ENCODE measurements at regions not wholly inside any gene's neighbourhood (a gene's known extent, or its start where the extent isn't known, plus 50 kb on each side); places are given as distances from the start of the nearest gene placed in this dataset.
"Not testable (repeated sequence)": the region's sequence is repeated elsewhere in the genome, so short reads cannot be mapped to it uniquely, and the experiment has no call there.

- Mint-ChIP-seq H3K9me3 (no peaks in the 10 kb centered on the region), H3K36me3 (ENCODE audit: low read depth) (no peaks in the 10 kb centered on the region), H3K27ac (no peak overlapping the region), H3K27me3 (ENCODE audit: low read depth) (peaks cover 6% of the 10 kb centered on the region), H3K4me3 (no peak overlapping the region), H3K4me1 (peaks cover 19% of the 10 kb centered on the region)
- TF ChIP-seq, protein P1, sequence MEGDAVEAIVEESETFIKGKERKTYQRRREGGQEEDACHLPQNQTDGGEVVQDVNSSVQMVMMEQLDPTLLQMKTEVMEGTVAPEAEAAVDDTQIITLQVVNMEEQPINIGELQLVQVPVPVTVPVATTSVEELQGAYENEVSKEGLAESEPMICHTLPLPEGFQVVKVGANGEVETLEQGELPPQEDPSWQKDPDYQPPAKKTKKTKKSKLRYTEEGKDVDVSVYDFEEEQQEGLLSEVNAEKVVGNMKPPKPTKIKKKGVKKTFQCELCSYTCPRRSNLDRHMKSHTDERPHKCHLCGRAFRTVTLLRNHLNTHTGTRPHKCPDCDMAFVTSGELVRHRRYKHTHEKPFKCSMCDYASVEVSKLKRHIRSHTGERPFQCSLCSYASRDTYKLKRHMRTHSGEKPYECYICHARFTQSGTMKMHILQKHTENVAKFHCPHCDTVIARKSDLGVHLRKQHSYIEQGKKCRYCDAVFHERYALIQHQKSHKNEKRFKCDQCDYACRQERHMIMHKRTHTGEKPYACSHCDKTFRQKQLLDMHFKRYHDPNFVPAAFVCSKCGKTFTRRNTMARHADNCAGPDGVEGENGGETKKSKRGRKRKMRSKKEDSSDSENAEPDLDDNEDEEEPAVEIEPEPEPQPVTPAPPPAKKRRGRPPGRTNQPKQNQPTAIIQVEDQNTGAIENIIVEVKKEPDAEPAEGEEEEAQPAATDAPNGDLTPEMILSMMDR (IDR thresholded peaks at IDR 0.05; ENCODE audit: unreplicated experiment in 3 of 3), result no peak
Measured at GRCh38 chr6:118718297-118718696, 66.9 kb upstream of the CEP85L start.

DNA sequence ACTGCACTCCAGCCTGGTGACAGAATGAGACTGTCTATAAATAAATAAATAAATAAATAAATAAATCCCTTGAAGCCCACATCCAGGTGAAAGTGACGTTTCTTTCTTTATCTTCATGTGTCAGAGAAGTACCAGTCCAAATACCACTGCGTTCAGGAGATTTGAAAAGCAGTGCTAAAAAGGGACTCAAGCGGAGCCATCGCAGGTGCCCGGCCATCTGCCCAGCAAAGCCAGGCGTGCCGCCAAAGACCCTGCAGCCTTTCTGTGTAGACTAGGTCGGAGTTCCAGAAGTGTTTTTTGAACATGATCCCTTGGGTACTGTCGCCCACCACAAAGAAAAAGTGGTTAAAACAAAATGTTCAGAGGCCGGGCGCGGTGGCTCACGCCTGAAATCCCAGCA, 65.7 kb upstream of the CEP85L start:
- Mint-ChIP-seq H3K27ac (no peak overlapping the region), H3K4me3 (no peak overlapping the region), H3K36me3 (ENCODE audit: low read depth) (no peaks in the 10 kb centered on the region), H3K9me3 (no peaks in the 10 kb centered on the region), H3K4me1 (peaks cover 19% of the 10 kb centered on the region), H3K27me3 (ENCODE audit: low read depth) (peaks cover 6% of the 10 kb centered on the region)
- TF ChIP-seq, protein P1 (IDR thresholded peaks at IDR 0.05; ENCODE audit: unreplicated experiment in 3 of 3), result no peak

DNA sequence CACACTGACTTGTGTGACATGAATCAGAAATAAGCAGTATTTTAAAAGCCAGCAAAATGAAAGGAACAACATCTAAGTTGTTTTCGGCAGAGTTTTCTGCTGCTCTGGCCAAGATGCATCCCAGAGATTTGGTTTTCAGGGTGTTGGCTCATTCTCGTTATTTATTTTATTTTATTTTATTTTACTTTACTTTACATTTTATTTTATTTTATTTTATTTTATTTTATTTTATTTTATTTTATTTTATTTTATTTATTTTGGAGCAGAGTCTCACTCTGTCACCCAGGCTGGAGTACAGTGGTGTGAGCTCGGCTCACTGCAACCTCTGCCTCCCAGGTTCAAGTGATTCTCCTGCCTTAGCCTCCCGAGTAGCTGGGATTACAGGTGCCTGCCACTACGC, 64.5 kb upstream of the CEP85L start:
- H3K27ac Mint-ChIP-seq, result not testable (repeated sequence)

GRCh38 chr6:118715376-118715775, 64.0 kb upstream of the CEP85L start:
- H3K27me3 Mint-ChIP-seq (ENCODE audit: low read depth), result peaks cover 6% of the 10 kb centered on the region
- H3K9me3 Mint-ChIP-seq, result no peaks in the 10 kb centered on the region
- TF ChIP-seq, protein P1 (IDR thresholded peaks at IDR 0.05; ENCODE audit: unreplicated experiment in 3 of 3), result no peak
- no peak overlapping the region for H3K4me3 Mint-ChIP-seq
- no peaks in the 10 kb centered on the region for H3K36me3 Mint-ChIP-seq (ENCODE audit: low read depth)
- H3K27ac Mint-ChIP-seq, result no peak overlapping the region
- peaks cover 15% of the 10 kb centered on the region for H3K4me1 Mint-ChIP-seq

More for the DNA sequence above, 64.5 kb upstream of the CEP85L start:
- H3K4me3 Mint-ChIP-seq; H3K9me3 Mint-ChIP-seq; H3K36me3 Mint-ChIP-seq (ENCODE audit: low read depth); H3K27me3 Mint-ChIP-seq (ENCODE audit: low read depth): not testable (repeated sequence)
- H3K4me1 Mint-ChIP-seq, result peaks cover 19% of the 10 kb centered on the region

- TF ChIP-seq, protein P1 (IDR thresholded peaks at IDR 0.05; ENCODE audit: unreplicated experiment in 3 of 3), result no peak
- no peak overlapping the region for H3K4me3 Mint-ChIP-seq
- no peaks in the 10 kb centered on the region for H3K36me3 Mint-ChIP-seq (ENCODE audit: low read depth)
- no peak overlapping the region for H3K27ac Mint-ChIP-seq
- no peaks in the 10 kb centered on the region for H3K9me3 Mint-ChIP-seq
- H3K4me1 Mint-ChIP-seq, result peaks cover 14% of the 10 kb centered on the region
- peaks cover 6% of the 10 kb centered on the region for H3K27me3 Mint-ChIP-seq (ENCODE audit: low read depth)
Measured at GRCh38 chr6:118714756-118715155, 63.4 kb upstream of the CEP85L start.

GRCh38 chr6:118712969-118713368, 61.6 kb upstream of the CEP85L start:
- H3K27me3 Mint-ChIP-seq (ENCODE audit: low read depth), result peaks cover 3% of the 10 kb centered on the region
- no peak overlapping the region for H3K27ac Mint-ChIP-seq
- TF ChIP-seq, protein P1 (IDR thresholded peaks at IDR 0.05; ENCODE audit: unreplicated experiment in 3 of 3), result no peak
- peaks cover 23% of the 10 kb centered on the region for H3K4me1 Mint-ChIP-seq
- H3K9me3 Mint-ChIP-seq, result no peaks in the 10 kb centered on the region
- H3K36me3 Mint-ChIP-seq (ENCODE audit: low read depth), result no peaks in the 10 kb centered on the region
- H3K4me3 Mint-ChIP-seq, result no peak overlapping the region

Data from nephron (organoid).